Activated naive CD4-positive, alpha-beta T cell treated with anti-CD3 and anti-CD28 coated beads, Interleukin-2, amount 10 ng/mL, durations not matched to agents 7 days and 5 days (primary cell): ENCODE measurements at regions not wholly inside any gene's neighbourhood (a gene's known extent, or its start where the extent isn't known, plus 50 kb on each side); places are given as distances from the start of the nearest gene placed in this dataset.
"Not testable (repeated sequence)": the region's sequence is repeated elsewhere in the genome, so short reads cannot be mapped to it uniquely, and the experiment has no call there.

Experiments
- CTCF ChIA-PET: fragments of 350-600 bp; sonication (Branson Sonifier 250); formaldehyde crosslinking; loops from one replicate; lab custom pipeline; 2021; ENCODE audit warnings: antibody characterized with exemption; lab: Charles Lee
- DNase-seq: peaks from one replicate; pipeline ENCODE4 v3.0.0-alpha.2; 2020
- H3K27ac Mint-ChIP-seq: one replicate; pipeline ENCODE4 v1.8.0; 2021; ENCODE audit warnings: mild to moderate bottlenecking, moderate library complexity, mixed read lengths
- H3K27me3 Mint-ChIP-seq: one replicate; pipeline ENCODE4 v1.8.0; 2021; ENCODE audit warnings: mild to moderate bottlenecking, mixed read lengths
- H3K36me3 Mint-ChIP-seq: one replicate; pipeline ENCODE4 v1.8.0; 2021; ENCODE audit warnings: mixed read lengths
- H3K4me1 Mint-ChIP-seq: one replicate; pipeline ENCODE4 v1.8.0; 2021; ENCODE audit warnings: mixed read lengths
- H3K4me3 Mint-ChIP-seq: one replicate; pipeline ENCODE4 v1.8.0; 2021; ENCODE audit warnings: mild to moderate bottlenecking, moderate library complexity, mixed read lengths
- H3K9me3 Mint-ChIP-seq: one replicate; pipeline ENCODE4 v1.8.0; 2021; ENCODE audit warnings: mixed read lengths

DNA sequence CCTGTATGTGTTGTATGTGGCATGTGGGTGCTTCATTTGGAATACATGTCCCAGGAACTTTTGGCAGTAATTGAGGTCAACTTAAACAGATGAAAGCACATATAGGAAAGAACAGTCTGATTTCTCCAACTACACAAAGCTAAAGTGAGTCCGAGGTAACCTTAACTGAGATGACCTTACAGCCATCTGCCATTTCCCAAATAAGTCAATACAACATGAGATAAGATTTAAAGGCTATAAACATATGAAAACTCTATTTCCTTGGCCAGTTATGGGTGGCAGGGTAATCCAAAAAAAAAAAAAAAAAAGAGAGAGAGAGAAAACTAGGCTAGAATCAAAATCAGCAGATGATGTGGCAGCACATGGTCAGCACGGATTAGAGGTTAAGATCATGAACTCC, 1068.3 kb downstream of the KHDRBS2 start:
- no peaks in the 10 kb centered on the region for H3K27me3 Mint-ChIP-seq
- H3K4me3 Mint-ChIP-seq = no peak overlapping the region
- no peaks in the 10 kb centered on the region for H3K4me1 Mint-ChIP-seq
- DNase-seq = no peak
- CTCF ChIA-PET = no interaction called here
- H3K27ac Mint-ChIP-seq = no peak overlapping the region
- no peaks in the 10 kb centered on the region for H3K36me3 Mint-ChIP-seq
- H3K9me3 Mint-ChIP-seq = peaks cover 7% of the 10 kb centered on the region

DNA sequence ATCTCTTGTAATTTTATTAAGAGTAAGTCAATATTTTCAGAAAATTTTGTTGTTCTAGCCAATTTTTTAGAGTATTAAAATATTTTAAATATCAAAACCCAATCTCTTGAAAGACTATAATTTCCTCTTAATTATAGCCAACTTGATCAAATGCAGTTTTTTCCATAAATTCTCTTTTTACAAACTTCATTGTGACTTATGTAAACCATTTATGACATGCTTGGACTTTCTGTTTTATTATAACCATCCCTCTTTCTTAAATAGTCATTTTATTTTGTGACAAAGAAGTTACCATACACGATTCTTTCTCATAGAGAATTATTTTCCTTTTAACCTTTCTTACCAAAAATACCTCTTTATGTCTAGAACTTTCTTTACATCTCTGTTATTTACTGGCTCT, 1075.5 kb downstream of the KHDRBS2 start:
- H3K36me3 Mint-ChIP-seq = no peaks in the 10 kb centered on the region
- no peak overlapping the region for H3K27ac Mint-ChIP-seq
- CTCF ChIA-PET = no interaction called here
- H3K27me3 Mint-ChIP-seq = no peaks in the 10 kb centered on the region
- H3K4me3 Mint-ChIP-seq = no peak overlapping the region
- peaks cover 21% of the 10 kb centered on the region for H3K9me3 Mint-ChIP-seq
- DNase-seq = no peak
- H3K4me1 Mint-ChIP-seq = no peaks in the 10 kb centered on the region

DNA sequence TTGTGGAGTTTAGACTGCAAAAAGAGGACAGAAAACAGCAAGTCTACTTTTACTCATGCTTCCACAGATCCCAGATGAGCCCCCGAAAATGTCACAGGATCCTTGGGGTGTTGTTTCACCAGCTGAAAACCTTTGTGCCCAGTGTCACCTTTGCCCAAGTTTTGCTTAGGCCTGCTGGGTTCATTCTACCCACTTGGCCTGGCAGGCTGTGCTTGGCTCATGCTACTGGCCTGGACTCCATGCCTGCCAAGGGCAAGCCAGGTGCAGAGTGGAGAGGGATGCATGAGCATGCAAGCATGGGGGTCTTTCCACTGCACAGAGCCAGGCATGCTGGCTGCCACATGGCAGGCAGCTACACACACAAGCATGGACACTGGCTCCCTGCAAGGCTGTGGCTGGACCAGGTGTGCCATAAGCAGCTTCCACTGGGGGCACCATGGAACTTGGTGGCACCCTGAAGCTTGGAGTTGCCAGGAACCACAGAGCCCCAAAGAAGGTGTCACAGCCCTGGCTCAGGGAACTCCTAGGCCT, 1082.0 kb downstream of the KHDRBS2 start:
- no peaks in the 10 kb centered on the region for H3K27me3 Mint-ChIP-seq

DNA sequence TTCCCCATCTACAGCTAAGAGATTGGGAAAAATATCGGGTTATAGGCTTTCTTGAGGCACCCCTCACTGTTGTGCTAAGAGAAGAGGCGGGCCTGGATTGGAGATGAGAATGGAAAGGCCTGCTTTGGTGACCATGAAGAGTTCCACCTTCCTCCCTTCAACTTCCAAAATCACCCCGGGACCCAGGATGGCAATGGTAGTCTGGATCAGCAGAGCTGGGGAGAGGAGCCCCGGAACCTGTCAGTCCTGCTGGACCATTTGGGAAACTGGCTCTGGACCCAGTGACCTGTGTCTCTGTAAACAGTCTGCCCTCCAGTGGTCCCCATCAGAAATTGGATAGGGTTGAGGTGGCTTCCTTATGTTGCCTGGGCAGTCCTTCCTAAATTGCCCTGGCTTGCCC, 1085.6 kb downstream of the KHDRBS2 start:
- Mint-ChIP-seq H3K36me3 (no peaks in the 10 kb centered on the region), H3K9me3 (peaks cover 23% of the 10 kb centered on the region), H3K27ac (no peak overlapping the region), H3K27me3 (no peaks in the 10 kb centered on the region), H3K4me1 (no peaks in the 10 kb centered on the region), H3K4me3 (no peak overlapping the region)
- CTCF ChIA-PET = no interaction called here
- no peak for DNase-seq

More for the DNA sequence above, 1082.0 kb downstream of the KHDRBS2 start:
- Mint-ChIP-seq H3K4me1 (no peaks in the 10 kb centered on the region), H3K9me3 (peaks cover 30% of the 10 kb centered on the region), H3K4me3 (no peak overlapping the region), H3K36me3 (no peaks in the 10 kb centered on the region), H3K27ac (no peak overlapping the region)
- no peak for DNase-seq
- CTCF ChIA-PET = no interaction called here

DNA sequence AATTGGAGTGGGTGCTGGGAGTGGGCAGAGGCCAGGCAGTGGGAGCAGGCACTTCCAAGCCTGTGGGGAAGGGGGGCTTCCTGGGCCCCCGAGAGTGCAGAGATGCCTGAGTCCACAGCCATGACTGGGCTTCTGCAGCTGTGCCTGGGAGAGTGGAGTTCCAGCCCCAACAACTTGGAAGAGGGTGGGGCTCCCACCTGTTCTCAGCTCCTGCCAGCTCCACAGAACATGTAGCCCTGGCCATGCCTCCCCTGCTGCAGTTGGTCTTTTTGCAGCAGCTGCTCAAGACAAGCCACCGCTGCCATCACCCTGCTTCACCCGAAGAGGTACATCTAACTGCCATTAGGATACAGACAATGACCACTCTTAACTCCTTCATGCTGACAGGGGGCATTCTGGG, 1092.3 kb downstream of the KHDRBS2 start:
- peaks cover 8% of the 10 kb centered on the region for H3K9me3 Mint-ChIP-seq
- CTCF ChIA-PET = no interaction called here
- no peaks in the 10 kb centered on the region for H3K36me3 Mint-ChIP-seq
- no peaks in the 10 kb centered on the region for H3K27me3 Mint-ChIP-seq
- no peaks in the 10 kb centered on the region for H3K4me1 Mint-ChIP-seq
- no peak for DNase-seq
- no peak overlapping the region for H3K4me3 Mint-ChIP-seq
- H3K27ac Mint-ChIP-seq = no peak overlapping the region

- no peaks in the 10 kb centered on the region for H3K36me3 Mint-ChIP-seq
- H3K27ac Mint-ChIP-seq = no peak overlapping the region
- H3K27me3 Mint-ChIP-seq = no peaks in the 10 kb centered on the region
- no peaks in the 10 kb centered on the region for H3K4me1 Mint-ChIP-seq
- no peak for DNase-seq
- no peak overlapping the region for H3K4me3 Mint-ChIP-seq
- CTCF ChIA-PET = interaction anchor here (0.6 kb wide), 1 partner anchor 873 kb away, joined by 3 read pairs; no protein-coding TSS in a partner anchor
- H3K9me3 Mint-ChIP-seq = peaks cover 11% of the 10 kb centered on the region
Measured at GRCh38 chr6:61192610-61193009, 1093.4 kb downstream of the KHDRBS2 start.

GRCh38 chr6:61168878-61169277, 1117.1 kb downstream of the KHDRBS2 start:
- DNase-seq = no peak
- H3K4me3 Mint-ChIP-seq = no peak overlapping the region

DNA sequence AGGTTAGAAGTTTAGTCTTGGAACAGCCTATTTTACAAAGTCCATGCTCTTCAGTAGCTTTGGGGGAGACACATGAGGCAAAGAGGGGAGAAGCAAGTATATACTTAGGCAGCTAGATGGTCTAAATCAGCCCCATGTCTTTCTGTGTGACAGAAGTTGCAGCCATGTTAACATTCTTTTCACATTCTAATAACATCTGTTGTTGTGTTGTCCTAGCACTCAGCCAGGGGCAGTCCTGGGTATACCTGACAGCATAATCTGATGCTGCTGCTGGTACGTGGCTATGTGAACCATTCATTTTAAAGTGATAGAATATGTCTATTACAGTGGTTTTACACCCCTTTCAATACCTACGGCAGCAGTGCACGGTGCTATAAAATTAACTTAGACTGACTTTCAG, 1137.0 kb downstream of the KHDRBS2 start:
- H3K27me3 Mint-ChIP-seq, H3K27ac Mint-ChIP-seq, CTCF ChIA-PET, H3K36me3 Mint-ChIP-seq, H3K4me1 Mint-ChIP-seq, DNase-seq, H3K4me3 Mint-ChIP-seq: not testable (repeated sequence)
- H3K9me3 Mint-ChIP-seq = peaks cover 15% of the 10 kb centered on the region

More at GRCh38 chr6:61168878-61169277, 1117.1 kb downstream of the KHDRBS2 start:
- Mint-ChIP-seq H3K4me1 (no peaks in the 10 kb centered on the region), H3K27ac (no peak overlapping the region), H3K27me3 (no peaks in the 10 kb centered on the region), H3K9me3 (peaks cover 18% of the 10 kb centered on the region), H3K36me3 (no peaks in the 10 kb centered on the region)
- CTCF ChIA-PET = no interaction called here

DNA sequence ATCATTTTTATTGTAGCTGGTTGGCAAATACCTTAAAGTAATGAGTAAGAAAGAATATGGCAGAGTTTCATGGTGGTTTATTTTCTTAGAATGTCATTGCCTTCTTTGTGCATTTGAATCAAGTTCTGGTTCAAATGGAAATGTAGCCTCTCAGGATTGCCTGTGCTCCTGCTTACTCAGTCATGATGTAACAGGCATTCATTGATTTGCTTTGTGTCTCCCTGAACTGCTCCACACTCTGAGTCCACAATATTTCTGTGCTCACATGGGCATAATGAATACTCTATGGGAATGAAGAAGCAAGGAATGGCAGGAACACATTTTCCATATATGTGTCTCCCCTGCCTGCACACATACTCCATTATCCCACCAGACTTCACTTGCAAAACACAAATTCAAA, 1143.8 kb downstream of the KHDRBS2 start:
- H3K4me1 Mint-ChIP-seq, DNase-seq, H3K36me3 Mint-ChIP-seq, CTCF ChIA-PET, H3K27me3 Mint-ChIP-seq, H3K27ac Mint-ChIP-seq, H3K4me3 Mint-ChIP-seq: not testable (repeated sequence)
- H3K9me3 Mint-ChIP-seq = peaks cover 10% of the 10 kb centered on the region

- H3K4me1 Mint-ChIP-seq = no peaks in the 10 kb centered on the region
- CTCF ChIA-PET = no interaction called here
- peaks cover 28% of the 10 kb centered on the region for H3K9me3 Mint-ChIP-seq
- H3K27ac Mint-ChIP-seq = no peak overlapping the region
- H3K36me3 Mint-ChIP-seq = no peaks in the 10 kb centered on the region
- DNase-seq = no peak
- no peaks in the 10 kb centered on the region for H3K27me3 Mint-ChIP-seq
- no peak overlapping the region for H3K4me3 Mint-ChIP-seq
Measured at GRCh38 chr6:61134028-61134427, 1152.0 kb downstream of the KHDRBS2 start.

DNA sequence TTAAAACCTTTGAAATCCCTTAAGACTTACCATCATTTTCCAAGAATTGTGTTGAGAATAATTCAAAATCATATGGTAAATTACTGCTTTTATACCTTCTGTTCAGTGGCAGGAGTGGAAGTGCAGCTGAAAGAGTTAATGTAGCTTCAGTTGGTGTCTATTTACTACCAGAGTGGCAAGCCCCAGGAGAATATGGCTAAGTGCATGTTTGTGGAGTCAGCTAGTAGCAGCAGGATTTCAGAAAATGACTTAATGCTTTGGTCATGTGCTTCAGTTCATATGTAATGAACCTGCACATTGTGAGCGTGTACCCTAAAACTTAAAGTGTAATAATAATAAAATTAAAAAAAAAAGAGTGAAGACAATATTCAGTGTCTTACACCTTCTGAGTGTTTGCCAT, 1171.8 kb downstream of the KHDRBS2 start:
- H3K27me3 Mint-ChIP-seq, H3K4me3 Mint-ChIP-seq, CTCF ChIA-PET, H3K4me1 Mint-ChIP-seq, H3K9me3 Mint-ChIP-seq, H3K27ac Mint-ChIP-seq, H3K36me3 Mint-ChIP-seq, DNase-seq: not testable (repeated sequence)

- H3K9me3 Mint-ChIP-seq = peaks cover 10% of the 10 kb centered on the region
- H3K36me3 Mint-ChIP-seq, H3K4me3 Mint-ChIP-seq, CTCF ChIA-PET, H3K27me3 Mint-ChIP-seq, H3K4me1 Mint-ChIP-seq, H3K27ac Mint-ChIP-seq, DNase-seq: not testable (repeated sequence)
Measured at GRCh38 chr6:61107914-61108313, 1178.1 kb downstream of the KHDRBS2 start.

- H3K4me1 Mint-ChIP-seq, DNase-seq, H3K4me3 Mint-ChIP-seq, H3K27me3 Mint-ChIP-seq, H3K36me3 Mint-ChIP-seq, H3K9me3 Mint-ChIP-seq, H3K27ac Mint-ChIP-seq, CTCF ChIA-PET: not testable (repeated sequence)
Measured at GRCh38 chr6:61103660-61104059, 1182.4 kb downstream of the KHDRBS2 start.

DNA sequence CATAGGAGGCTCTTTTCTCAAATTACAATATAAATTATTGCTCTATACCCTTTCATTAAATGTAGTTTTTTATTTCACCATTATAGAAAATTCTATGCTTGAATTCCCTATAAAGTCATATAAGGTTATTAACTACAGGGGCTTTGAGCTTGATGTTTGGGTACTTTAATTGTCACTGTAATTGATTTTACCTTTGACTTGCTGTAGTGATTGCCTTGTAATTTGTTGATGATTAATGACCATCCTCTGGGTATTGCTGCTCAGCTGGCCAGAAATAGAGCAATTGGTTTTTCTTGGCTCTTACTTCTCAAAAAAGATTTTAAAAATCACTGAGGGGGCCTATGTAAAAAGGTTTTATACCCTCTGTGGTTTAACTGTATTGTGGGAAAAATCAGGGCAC, 1186.0 kb downstream of the KHDRBS2 start:
- H3K27me3 Mint-ChIP-seq = no peaks in the 10 kb centered on the region

GRCh38 chr6:61099561-61099960, 1186.5 kb downstream of the KHDRBS2 start:
- H3K4me3 Mint-ChIP-seq, H3K4me1 Mint-ChIP-seq, CTCF ChIA-PET, H3K27me3 Mint-ChIP-seq, H3K27ac Mint-ChIP-seq, H3K36me3 Mint-ChIP-seq, DNase-seq, H3K9me3 Mint-ChIP-seq: not testable (repeated sequence)

More for the DNA sequence above, 1186.0 kb downstream of the KHDRBS2 start:
- Mint-ChIP-seq H3K4me1 (no peaks in the 10 kb centered on the region), H3K27ac (no peak overlapping the region), H3K36me3 (no peaks in the 10 kb centered on the region), H3K4me3 (no peak overlapping the region), H3K9me3 (peaks cover 9% of the 10 kb centered on the region)
- no peak for DNase-seq
- CTCF ChIA-PET = no interaction called here

GRCh38 chr6:61087986-61088385, 1198.0 kb downstream of the KHDRBS2 start:
- H3K36me3 Mint-ChIP-seq, H3K27ac Mint-ChIP-seq, H3K27me3 Mint-ChIP-seq, H3K9me3 Mint-ChIP-seq, CTCF ChIA-PET, DNase-seq, H3K4me3 Mint-ChIP-seq, H3K4me1 Mint-ChIP-seq: not testable (repeated sequence)
